ENCODE measurements at regions not wholly inside any gene's neighbourhood (a gene's known extent, or its start where the extent isn't known, plus 50 kb on each side); places are given as distances from the start of the nearest gene placed in this dataset.

DNA sequence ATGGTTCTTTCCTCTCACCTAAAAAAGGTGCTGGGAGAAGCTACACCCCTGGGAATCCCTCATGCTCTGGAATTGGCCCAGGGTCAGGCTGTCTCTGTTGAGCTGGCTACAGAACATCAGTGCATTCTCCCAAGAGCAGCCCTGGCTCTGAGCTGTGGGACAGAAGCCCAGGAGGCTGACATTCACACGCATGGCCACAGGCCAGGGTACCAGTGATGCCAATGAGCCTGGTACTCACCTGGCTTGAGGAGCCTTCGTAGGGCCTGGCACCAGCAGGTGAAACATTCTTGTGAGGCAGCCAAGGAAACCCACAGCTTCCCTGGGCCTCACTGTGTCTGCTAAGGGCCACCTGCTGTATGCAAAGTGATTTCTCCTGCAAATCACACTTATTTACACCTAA, 121.7 kb upstream of the CCL2 start:
- TF ChIP-seq, protein P1, sequence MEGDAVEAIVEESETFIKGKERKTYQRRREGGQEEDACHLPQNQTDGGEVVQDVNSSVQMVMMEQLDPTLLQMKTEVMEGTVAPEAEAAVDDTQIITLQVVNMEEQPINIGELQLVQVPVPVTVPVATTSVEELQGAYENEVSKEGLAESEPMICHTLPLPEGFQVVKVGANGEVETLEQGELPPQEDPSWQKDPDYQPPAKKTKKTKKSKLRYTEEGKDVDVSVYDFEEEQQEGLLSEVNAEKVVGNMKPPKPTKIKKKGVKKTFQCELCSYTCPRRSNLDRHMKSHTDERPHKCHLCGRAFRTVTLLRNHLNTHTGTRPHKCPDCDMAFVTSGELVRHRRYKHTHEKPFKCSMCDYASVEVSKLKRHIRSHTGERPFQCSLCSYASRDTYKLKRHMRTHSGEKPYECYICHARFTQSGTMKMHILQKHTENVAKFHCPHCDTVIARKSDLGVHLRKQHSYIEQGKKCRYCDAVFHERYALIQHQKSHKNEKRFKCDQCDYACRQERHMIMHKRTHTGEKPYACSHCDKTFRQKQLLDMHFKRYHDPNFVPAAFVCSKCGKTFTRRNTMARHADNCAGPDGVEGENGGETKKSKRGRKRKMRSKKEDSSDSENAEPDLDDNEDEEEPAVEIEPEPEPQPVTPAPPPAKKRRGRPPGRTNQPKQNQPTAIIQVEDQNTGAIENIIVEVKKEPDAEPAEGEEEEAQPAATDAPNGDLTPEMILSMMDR (conservative IDR thresholded peaks at IDR 0.05; ENCODE audit: low read length) = no peak
- TF ChIP-seq EZH2phosphoT487 (IDR thresholded peaks at IDR 0.05; ENCODE audit: borderline replicate concordance) = no peak

Data from Loucy (cell line).